Effector memory CD4-positive, alpha-beta T cell (primary cell): ENCODE measurements at regions not wholly inside any gene's neighbourhood (a gene's known extent, or its start where the extent isn't known, plus 50 kb on each side); places are given as distances from the start of the nearest gene placed in this dataset.

Source experiments
- DNase-seq, 3 donors: peaks; one replicate each; pipeline ENCODE4 v3.0.0-alpha.2; 2020
- H3K27ac ChIP-seq: 2 replicates; pipeline ENCODE4 v1.7.0; 2013; ENCODE audit warnings: mild to moderate bottlenecking, low read length, moderate library complexity; ENCODE audit not compliant: insufficient read depth, poor library complexity, severe bottlenecking
- H3K27me3 ChIP-seq: replicated peaks from 2 replicates; pipeline ENCODE4 v1.7.0; 2013; ENCODE audit warnings: mild to moderate bottlenecking, low read length; ENCODE audit not compliant: insufficient read depth, control insufficient read depth, poor library complexity, severe bottlenecking
- H3K36me3 ChIP-seq: 2 replicates; pipeline ENCODE4 v1.7.0; 2013; ENCODE audit warnings: mild to moderate bottlenecking, low read length, moderate library complexity; ENCODE audit not compliant: control insufficient read depth, insufficient read depth
- H3K4me1 ChIP-seq: 2 replicates; pipeline ENCODE4 v1.7.0; 2013; ENCODE audit warnings: low read length, mild to moderate bottlenecking; ENCODE audit not compliant: control insufficient read depth, insufficient read depth, poor library complexity, severe bottlenecking
- H3K4me3 ChIP-seq: 2 replicates; pipeline ENCODE4 v1.7.0; 2013; ENCODE audit warnings: low read length, low read depth, mild to moderate bottlenecking; ENCODE audit not compliant: insufficient read depth, poor library complexity, severe bottlenecking
- H3K9me3 ChIP-seq: 2 replicates; pipeline ENCODE4 v1.7.0; 2013; ENCODE audit warnings: mild to moderate bottlenecking, low read length, moderate library complexity; ENCODE audit not compliant: control insufficient read depth

- Histone ChIP-seq H3K4me1 (no peaks in the 10 kb centered on the region), H3K27ac (no peak overlapping the region), H3K27me3 (no peaks in the 10 kb centered on the region), H3K4me3 (peak overlapping the region; percentile 1), H3K36me3 (no peaks in the 10 kb centered on the region), H3K9me3 (no peaks in the 10 kb centered on the region)
- no peak for DNase-seq
These were observed 480.2 kb upstream of the ACVR2A start for GRCh38 chr2:147364597-147364996.

GRCh38 chr2:147363181-147363580, 481.6 kb upstream of the ACVR2A start:
- no peaks in the 10 kb centered on the region for H3K36me3 ChIP-seq

DNA sequence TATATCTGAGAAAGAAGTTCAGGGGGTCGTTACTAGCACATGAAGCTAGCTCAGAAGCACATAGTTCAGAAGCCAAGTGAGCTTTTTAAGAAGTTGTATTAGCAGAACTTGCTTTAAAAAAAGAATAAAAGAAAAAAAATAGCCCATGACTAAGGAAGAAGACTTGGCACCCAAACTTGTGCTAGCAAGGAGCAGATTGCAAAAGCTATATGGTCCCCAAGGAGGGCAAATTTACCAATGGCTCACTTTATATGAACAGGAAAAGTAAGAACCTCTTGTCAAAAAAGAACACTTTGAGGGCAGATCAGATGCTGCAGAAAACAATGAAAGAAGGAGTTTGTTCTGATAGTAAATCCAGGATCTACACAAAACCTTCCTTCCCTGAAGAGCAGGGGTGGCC, 486.5 kb upstream of the ACVR2A start:
- no peaks in the 10 kb centered on the region for H3K4me1 ChIP-seq
- H3K27ac ChIP-seq = no peak overlapping the region
- no peaks in the 10 kb centered on the region for H3K9me3 ChIP-seq
- no peaks in the 10 kb centered on the region for H3K36me3 ChIP-seq
- H3K27me3 ChIP-seq = no peaks in the 10 kb centered on the region
- H3K4me3 ChIP-seq = no peak overlapping the region
- no peak for DNase-seq

More at GRCh38 chr2:147363181-147363580, 481.6 kb upstream of the ACVR2A start:
- H3K27me3 ChIP-seq = no peaks in the 10 kb centered on the region
- no peak for DNase-seq
- H3K27ac ChIP-seq = no peak overlapping the region
- H3K4me3 ChIP-seq = no peak overlapping the region
- no peaks in the 10 kb centered on the region for H3K9me3 ChIP-seq
- no peaks in the 10 kb centered on the region for H3K4me1 ChIP-seq

GRCh38 chr2:147356157-147356556, 488.7 kb upstream of the ACVR2A start:
- no peaks in the 10 kb centered on the region for H3K9me3 ChIP-seq
- H3K4me3 ChIP-seq = no peak overlapping the region
- no peaks in the 10 kb centered on the region for H3K4me1 ChIP-seq
- no peaks in the 10 kb centered on the region for H3K27me3 ChIP-seq
- DNase-seq = no peak
- no peak overlapping the region for H3K27ac ChIP-seq
- no peaks in the 10 kb centered on the region for H3K36me3 ChIP-seq

DNA sequence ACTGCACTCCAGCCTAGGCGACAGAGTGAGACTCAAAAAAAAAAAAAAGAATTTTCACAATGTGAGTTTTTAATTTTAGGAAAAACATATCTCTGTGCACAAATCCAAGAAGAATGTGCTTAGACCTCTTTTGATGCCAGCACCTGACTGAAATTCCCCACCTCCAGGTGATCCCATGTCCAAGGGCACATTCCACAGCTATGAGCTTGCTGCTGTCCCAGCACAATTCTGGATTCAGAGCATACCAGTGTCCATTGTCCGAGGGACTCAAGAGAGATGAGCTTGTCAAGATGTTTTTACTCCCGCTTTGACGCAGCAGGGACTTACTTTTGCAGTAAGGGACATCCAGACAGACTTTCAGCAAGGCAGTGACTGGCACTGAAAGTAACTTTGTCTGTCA, 489.1 kb upstream of the ACVR2A start:
- Histone ChIP-seq H3K36me3 (no peaks in the 10 kb centered on the region), H3K27me3 (no peaks in the 10 kb centered on the region), H3K27ac (no peak overlapping the region), H3K4me1 (no peaks in the 10 kb centered on the region), H3K9me3 (no peaks in the 10 kb centered on the region), H3K4me3 (no peak overlapping the region)
- DNase-seq = no peak

- Histone ChIP-seq H3K9me3 (no peaks in the 10 kb centered on the region), H3K4me1 (no peaks in the 10 kb centered on the region), H3K27ac (no peak overlapping the region), H3K4me3 (no peak overlapping the region), H3K36me3 (no peaks in the 10 kb centered on the region), H3K27me3 (no peaks in the 10 kb centered on the region)
- DNase-seq = no peak
These were observed 491.8 kb upstream of the ACVR2A start for GRCh38 chr2:147353072-147353381.

GRCh38 chr2:147352264-147353071, 492.4 kb upstream of the ACVR2A start:
- H3K27ac ChIP-seq = no peak overlapping the region
- H3K36me3 ChIP-seq = no peaks in the 10 kb centered on the region
- no peaks in the 10 kb centered on the region for H3K4me1 ChIP-seq
- H3K4me3 ChIP-seq = no peak overlapping the region
- DNase-seq = no peak
- no peaks in the 10 kb centered on the region for H3K9me3 ChIP-seq
- H3K27me3 ChIP-seq = no peaks in the 10 kb centered on the region

- no peaks in the 10 kb centered on the region for H3K4me1 ChIP-seq
- H3K4me3 ChIP-seq = no peak overlapping the region
- DNase-seq = no peak
- no peaks in the 10 kb centered on the region for H3K27me3 ChIP-seq
- no peaks in the 10 kb centered on the region for H3K9me3 ChIP-seq
- no peak overlapping the region for H3K27ac ChIP-seq
- no peaks in the 10 kb centered on the region for H3K36me3 ChIP-seq
These were observed 493.0 kb upstream of the ACVR2A start for GRCh38 chr2:147351784-147352183.

DNA sequence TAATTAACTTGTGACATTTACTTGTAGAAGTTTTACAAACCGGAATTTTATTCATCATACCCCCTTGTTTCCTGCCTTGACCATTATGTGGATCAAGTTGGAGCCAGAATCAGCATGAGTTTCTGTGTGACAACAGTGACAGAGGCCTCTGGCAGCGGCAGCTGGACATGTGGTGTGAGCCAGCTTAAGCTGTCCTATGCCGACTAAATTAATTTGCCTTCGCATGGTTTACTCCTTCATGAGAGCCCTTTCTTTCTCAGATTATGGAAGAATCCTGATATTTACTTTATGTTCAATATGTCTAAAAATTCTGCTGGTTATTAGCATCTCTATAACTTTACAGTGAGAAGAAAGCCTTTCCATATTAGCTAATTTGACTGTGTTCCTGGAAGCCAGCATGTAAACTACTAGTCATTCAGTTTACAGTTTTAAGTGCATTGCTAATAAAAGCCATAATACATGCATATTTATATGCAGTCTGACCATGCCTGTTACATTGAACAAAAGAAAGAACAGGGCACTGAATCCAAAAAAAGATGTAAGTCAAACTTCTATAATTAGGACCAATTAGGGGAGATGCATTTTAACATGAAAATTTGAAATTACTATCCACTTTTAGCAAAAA, 495.8 kb upstream of the ACVR2A start:
- Histone ChIP-seq H3K36me3 (no peaks in the 10 kb centered on the region), H3K4me3 (no peak overlapping the region), H3K4me1 (no peaks in the 10 kb centered on the region), H3K27me3 (no peaks in the 10 kb centered on the region), H3K27ac (no peak overlapping the region), H3K9me3 (no peaks in the 10 kb centered on the region)
- no peak for DNase-seq

DNA sequence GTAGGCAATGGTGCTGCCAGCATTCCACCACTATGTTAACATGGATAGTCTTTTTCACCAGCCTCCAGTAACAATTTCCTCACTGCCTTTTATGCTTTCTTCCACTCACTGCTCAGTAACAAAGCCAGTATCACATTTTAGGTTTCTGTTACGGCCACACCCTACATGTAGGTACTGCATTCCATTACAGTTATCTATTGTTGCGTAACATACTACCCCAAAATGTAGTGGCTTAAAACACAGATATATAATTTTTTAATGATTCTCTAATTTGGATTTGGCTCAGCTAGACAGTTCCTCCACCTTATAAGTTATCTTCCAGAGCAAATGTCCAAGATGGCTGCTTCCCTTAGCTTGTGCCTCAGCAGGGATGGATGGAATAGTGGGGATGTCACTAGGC, 498.7 kb upstream of the ACVR2A start:
- no peak overlapping the region for H3K4me3 ChIP-seq
- H3K36me3 ChIP-seq = no peaks in the 10 kb centered on the region
- no peak overlapping the region for H3K27ac ChIP-seq
- H3K27me3 ChIP-seq = no peaks in the 10 kb centered on the region
- no peak for DNase-seq
- no peaks in the 10 kb centered on the region for H3K4me1 ChIP-seq
- no peaks in the 10 kb centered on the region for H3K9me3 ChIP-seq
